Pancreas (tissue), 10 donors: ENCODE measurements at regions not wholly inside any gene's neighbourhood (a gene's known extent, or its start where the extent isn't known, plus 50 kb on each side); places are given as distances from the start of the nearest gene placed in this dataset.
A peak's percentile ranks its signal among the peaks of the same experiment; 100 is the strongest.
"Not testable (repeated sequence)": the region's sequence is repeated elsewhere in the genome, so short reads cannot be mapped to it uniquely, and the experiment has no call there.

ENCODE experiments used
- ATAC-seq, 4 donors: fragments of 200-7000 bp; cut with Tn5 transposase; one replicate each; pipeline versions ENCODE4 v1.8.0 to v1.9.1; 2020; ENCODE audit warnings: mild to moderate bottlenecking in 4 of 4, moderate library complexity in 4 of 4
- DNase-seq, 6 donors: peaks; one replicate each; pipeline ENCODE4 v3.0.0-alpha.2; 2020
- FAIRE-seq: peaks from 2 replicates; lab custom pipeline; 2012; peaks lifted over from hg19 to GRCh38; lab: Jason Lieb, UNC
- H3K27ac ChIP-seq, 4 donors: fragments of 200-600 bp; sonication (generic); 1 replicate in 3 of 4; 2 replicates in 1 of 4; pipeline versions ENCODE4 v1.5.0 to v1.8.0; 2020
- H3K27me3 ChIP-seq, 4 donors: fragments of 200-600 bp; one replicate each; pipeline ENCODE4 v1.8.0; 2021
- H3K36me3 ChIP-seq, 3 donors: fragments of 200-600 bp; sonication (generic) in 1 of 3; one replicate each; pipeline versions ENCODE4 v1.5.0 to v1.8.0; 2020 to 2021
- H3K4me1 ChIP-seq, 3 donors: fragments of 200-600 bp; one replicate each; pipeline ENCODE4 v1.8.0; 2021
- H3K4me3 ChIP-seq, 4 donors: fragments of 200-600 bp; sonication (generic) in 2 of 4; one replicate each; pipeline versions ENCODE4 v1.5.0 to v1.8.0; 2020 to 2021
- H3K9me3 ChIP-seq, 4 donors: fragments of 200-600 bp; one replicate each; pipeline ENCODE4 v1.8.0; 2021
- WGBS, 2 donors: extraction: QIAGEN DNeasy Blood & Tissue Kit; methylation state at CpG; one replicate each; pipeline ENCODE4 v1.1.7; 2013; 5-methylcytosine and 5-hydroxymethylcytosine counted together
- intact Hi-C, 3 donors: fragments of 100-400 bp; cut with DNase I; formaldehyde crosslinking; loops; one replicate each; pipeline versions ENCODE4 v1.11.1 to v1.14.2; 2022
- TF ChIP-seq, protein P1 (sequence below), 4 donors: fragments of 200-600 bp; sonication (generic) in 3 of 4; IDR thresholded peaks; one replicate each; pipeline versions ENCODE4 v1.5.0 to v1.8.0; 2021; ENCODE audit warnings: antibody characterized with exemption in 4 of 4
- donor health status: healthy with polysubstance abuse.
- donor health status: DM: no; HTN: no; CAD: no; lungs with moderate emphysema.
- donor health status: DM: no; HTN: no; CAD: no.
- donor health status: control.
- donor health status: control.
- donor health status: Bipolar disorder and iron deficiency.
- donor health status: DM: yes; HTN: yes; CAD: no.
- donor health status: DM: no; HTN: no; CAD: no.
- donor health status: DM: no; HTN: no; CAD: no.
- donor health status: DM: yes; HTN: yes; CAD: no.

DNA sequence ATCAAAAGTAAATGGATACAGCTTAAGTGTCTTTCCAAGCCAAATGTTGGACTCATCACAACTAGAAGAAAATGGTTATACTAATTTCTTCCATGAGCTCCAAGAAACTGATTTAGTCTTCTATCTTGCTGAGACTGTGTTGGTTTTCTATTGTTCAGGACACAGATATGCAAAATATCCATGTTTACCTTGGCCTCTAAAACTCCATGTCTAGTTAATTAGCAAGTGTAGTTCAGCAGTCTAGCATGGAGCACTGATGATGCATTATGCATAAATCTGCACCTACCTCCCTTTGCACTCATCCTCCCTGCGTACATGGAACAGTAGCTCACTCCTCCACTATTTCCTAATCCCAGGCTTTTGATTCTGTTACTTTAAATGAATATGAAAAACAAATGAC lies 731.4 kb upstream of the CHAC2 start:
- H3K4me3 ChIP-seq, result no peak overlapping the region
- H3K4me1 ChIP-seq, result no peaks in the 10 kb centered on the region
- TF ChIP-seq, protein P1, sequence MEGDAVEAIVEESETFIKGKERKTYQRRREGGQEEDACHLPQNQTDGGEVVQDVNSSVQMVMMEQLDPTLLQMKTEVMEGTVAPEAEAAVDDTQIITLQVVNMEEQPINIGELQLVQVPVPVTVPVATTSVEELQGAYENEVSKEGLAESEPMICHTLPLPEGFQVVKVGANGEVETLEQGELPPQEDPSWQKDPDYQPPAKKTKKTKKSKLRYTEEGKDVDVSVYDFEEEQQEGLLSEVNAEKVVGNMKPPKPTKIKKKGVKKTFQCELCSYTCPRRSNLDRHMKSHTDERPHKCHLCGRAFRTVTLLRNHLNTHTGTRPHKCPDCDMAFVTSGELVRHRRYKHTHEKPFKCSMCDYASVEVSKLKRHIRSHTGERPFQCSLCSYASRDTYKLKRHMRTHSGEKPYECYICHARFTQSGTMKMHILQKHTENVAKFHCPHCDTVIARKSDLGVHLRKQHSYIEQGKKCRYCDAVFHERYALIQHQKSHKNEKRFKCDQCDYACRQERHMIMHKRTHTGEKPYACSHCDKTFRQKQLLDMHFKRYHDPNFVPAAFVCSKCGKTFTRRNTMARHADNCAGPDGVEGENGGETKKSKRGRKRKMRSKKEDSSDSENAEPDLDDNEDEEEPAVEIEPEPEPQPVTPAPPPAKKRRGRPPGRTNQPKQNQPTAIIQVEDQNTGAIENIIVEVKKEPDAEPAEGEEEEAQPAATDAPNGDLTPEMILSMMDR (IDR thresholded peaks at IDR 0.05), result no peak
- no peaks in the 10 kb centered on the region for H3K9me3 ChIP-seq
- H3K36me3 ChIP-seq, result no peaks in the 10 kb centered on the region
- no peak for DNase-seq
- WGBS, 2 donors, result 47 to 89% methylated on average over 1 of the region's 1 CpG
- ATAC-seq, result peak in 3 of 4 donors; percentile 34 to 39 (median 36)
- no peak overlapping the region for H3K27ac ChIP-seq
- no peak for FAIRE-seq
- intact Hi-C loops, result no loop called here
- no peaks in the 10 kb centered on the region for H3K27me3 ChIP-seq

DNA sequence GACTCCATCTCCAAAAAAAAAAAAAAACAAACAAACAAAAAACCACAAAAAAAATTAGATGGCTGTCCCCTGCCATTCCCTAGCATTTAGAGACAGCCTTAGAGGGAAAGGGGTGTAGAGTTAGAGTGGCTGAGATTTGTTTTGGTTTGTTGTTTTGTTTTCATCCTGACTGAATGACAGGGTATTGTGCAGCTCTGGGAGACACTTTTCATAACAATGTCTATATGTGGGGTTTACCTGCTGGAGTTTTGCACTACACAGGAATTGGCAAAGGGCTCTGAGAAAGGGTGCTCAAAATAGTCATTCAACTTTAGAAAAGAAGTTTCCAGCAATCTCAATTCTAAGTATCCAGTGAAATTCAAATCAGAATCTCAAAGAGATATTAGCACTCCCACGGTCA lies 732.5 kb upstream of the CHAC2 start:
- no peak for ATAC-seq
- TF ChIP-seq, protein P1 (IDR thresholded peaks at IDR 0.05), result no peak
- DNase-seq, result no peak
- Histone ChIP-seq H3K9me3 (no peaks in the 10 kb centered on the region), H3K4me1 (no peaks in the 10 kb centered on the region), H3K27me3 (no peaks in the 10 kb centered on the region), H3K4me3 (no peak overlapping the region), H3K27ac (no peak overlapping the region), H3K36me3 (no peaks in the 10 kb centered on the region)
- intact Hi-C loops, result no loop called here
- 86 to 91% methylated on average over 1 of the region's 1 CpG for WGBS, 2 donors
- no peak for FAIRE-seq

DNA sequence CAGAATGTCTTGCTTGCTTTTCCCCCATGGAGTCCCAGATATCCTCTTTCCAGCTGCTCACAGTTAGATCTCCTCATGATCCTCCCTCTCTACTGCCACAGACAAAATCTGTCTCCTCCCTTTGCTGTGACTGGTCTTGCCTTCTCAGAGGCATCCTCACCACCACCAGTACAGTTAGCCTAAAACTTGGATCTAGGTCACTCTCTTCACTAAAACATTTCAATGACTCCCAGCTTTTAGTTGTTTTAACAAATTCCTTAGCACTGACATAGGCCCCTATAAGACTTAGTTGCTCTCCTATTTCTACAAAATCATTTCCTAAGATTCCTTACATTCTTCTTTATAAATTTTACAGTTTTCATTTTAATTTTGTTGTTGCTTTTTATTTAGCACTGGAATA lies 734.2 kb upstream of the CHAC2 start:
- H3K36me3 ChIP-seq, result no peaks in the 10 kb centered on the region
- intact Hi-C loops, result no loop called here
- no peaks in the 10 kb centered on the region for H3K4me1 ChIP-seq
- no peak overlapping the region for H3K27ac ChIP-seq
- no peak overlapping the region for H3K4me3 ChIP-seq
- H3K27me3 ChIP-seq, result no peaks in the 10 kb centered on the region
- TF ChIP-seq, protein P1 (IDR thresholded peaks at IDR 0.05), result no peak
- DNase-seq, result no peak
- H3K9me3 ChIP-seq, result no peaks in the 10 kb centered on the region
- FAIRE-seq, result no peak
- ATAC-seq, result no peak

DNA sequence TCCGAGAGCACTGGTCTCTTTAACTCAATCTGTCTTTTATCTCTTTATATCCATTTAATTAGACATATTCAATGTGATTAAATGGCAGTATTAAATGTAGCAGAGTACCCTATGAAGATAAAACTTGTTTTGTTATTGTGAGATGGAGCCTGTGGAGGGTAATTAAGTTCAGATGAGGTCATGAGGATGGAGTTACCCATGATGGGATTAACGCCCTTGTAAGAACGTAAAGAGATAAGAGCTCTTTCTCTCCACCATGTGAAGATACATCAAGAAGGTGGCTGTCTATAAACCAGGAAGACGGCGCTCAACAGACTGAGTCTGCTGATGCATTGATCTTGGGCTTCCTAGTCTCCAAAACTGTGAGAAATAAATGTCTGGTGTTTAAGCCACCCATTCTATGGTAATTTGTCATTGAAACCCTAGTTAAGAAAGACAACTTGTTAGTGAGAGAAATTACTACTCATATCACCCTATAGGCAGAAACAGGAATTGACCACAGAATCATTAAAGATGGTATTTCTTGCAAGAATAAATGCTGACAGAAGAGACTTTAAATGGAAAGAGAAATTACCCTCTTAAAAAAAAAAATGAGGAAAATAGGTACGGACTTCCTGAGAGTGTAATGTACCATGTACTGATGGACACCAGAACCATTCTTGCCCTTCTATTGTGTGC lies 738.7 kb upstream of the CHAC2 start:
- no peaks in the 10 kb centered on the region for H3K9me3 ChIP-seq
- TF ChIP-seq, protein P1 (IDR thresholded peaks at IDR 0.05), result no peak
- WGBS, 2 donors, result 87 to 94% methylated on average over 6 of the region's 6 CpGs
- no peak overlapping the region for H3K27ac ChIP-seq
- intact Hi-C loops, result no loop called here
- H3K27me3 ChIP-seq, result no peaks in the 10 kb centered on the region
- H3K36me3 ChIP-seq, result no peaks in the 10 kb centered on the region
- H3K4me1 ChIP-seq, result peaks cover 0 to 4% (median 0%) of the 10 kb centered on the region in 3 donors
- H3K4me3 ChIP-seq, result no peak overlapping the region
- FAIRE-seq (no peak), ATAC-seq (no peak), DNase-seq (no peak)

DNA sequence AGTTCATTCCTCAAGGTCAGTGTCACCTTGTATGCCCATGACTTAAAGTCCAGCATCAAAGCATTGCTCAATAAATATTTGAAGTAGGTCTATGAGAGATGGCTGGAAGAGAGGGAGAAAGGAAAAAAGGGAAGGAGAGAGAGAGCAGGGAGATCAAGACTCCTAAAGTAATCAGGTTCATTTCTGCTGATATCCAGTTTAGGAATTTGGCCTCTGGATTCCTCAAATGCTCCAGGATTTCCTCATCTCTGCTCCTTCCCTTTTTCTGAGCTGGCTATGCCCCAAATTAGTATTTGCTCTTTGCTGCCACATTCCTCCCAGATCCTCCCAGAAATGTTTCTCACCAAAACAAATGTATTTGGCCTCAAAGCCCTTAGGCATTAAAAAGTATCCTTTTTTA lies 739.4 kb upstream of the CHAC2 start:
- Histone ChIP-seq H3K36me3 (no peaks in the 10 kb centered on the region), H3K9me3 (no peaks in the 10 kb centered on the region), H3K4me3 (no peak overlapping the region), H3K27me3 (no peaks in the 10 kb centered on the region), H3K27ac (no peak overlapping the region), H3K4me1 (peaks cover 0 to 4% (median 0%) of the 10 kb centered on the region in 3 donors)
- TF ChIP-seq, protein P1 (IDR thresholded peaks at IDR 0.05), result no peak
- no peak for DNase-seq
- intact Hi-C loops, result no loop called here
- ATAC-seq, result peak in 1 of 4 donors; percentile 22
- no peak for FAIRE-seq

DNA sequence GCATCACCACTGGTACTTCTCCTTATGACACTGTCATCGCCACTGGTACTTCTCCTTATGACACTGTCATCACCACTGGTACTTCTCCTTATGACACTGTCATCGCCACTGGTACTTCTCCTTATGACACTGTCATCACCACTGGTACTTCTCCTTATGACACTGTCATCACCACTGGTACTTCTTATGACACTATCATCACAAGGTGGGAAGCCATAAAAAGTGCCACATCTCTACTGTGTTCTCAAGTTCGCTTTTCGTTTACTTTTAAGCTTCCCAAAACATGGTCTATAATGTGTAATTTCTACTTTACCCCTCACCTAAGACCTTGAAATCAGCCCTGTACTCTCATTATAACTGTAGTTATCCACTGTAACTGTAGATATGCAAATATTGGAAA lies 745.4 kb upstream of the CHAC2 start:
- H3K27ac ChIP-seq, FAIRE-seq, H3K27me3 ChIP-seq, H3K9me3 ChIP-seq, intact Hi-C loops, H3K36me3 ChIP-seq, DNase-seq, H3K4me3 ChIP-seq, ATAC-seq, H3K4me1 ChIP-seq: not testable (repeated sequence)
- 96 to 97% methylated on average over 4 of the region's 4 CpGs for WGBS, 2 donors
